HG02623 (cell line): ENCODE measurements at regions not wholly inside any gene's neighbourhood (a gene's known extent, or its start where the extent isn't known, plus 50 kb on each side); places are given as distances from the start of the nearest gene placed in this dataset.
"Not testable (repeated sequence)": the region's sequence is repeated elsewhere in the genome, so short reads cannot be mapped to it uniquely, and the experiment has no call there.

Source experiments
- ATAC-seq: cut with Tn5 transposase; IDR thresholded peaks from one replicate; pipeline ENCODE4 v1.9.1; 2021; ENCODE audit warnings: moderate library complexity; ENCODE audit not compliant: unreplicated experiment

DNA sequence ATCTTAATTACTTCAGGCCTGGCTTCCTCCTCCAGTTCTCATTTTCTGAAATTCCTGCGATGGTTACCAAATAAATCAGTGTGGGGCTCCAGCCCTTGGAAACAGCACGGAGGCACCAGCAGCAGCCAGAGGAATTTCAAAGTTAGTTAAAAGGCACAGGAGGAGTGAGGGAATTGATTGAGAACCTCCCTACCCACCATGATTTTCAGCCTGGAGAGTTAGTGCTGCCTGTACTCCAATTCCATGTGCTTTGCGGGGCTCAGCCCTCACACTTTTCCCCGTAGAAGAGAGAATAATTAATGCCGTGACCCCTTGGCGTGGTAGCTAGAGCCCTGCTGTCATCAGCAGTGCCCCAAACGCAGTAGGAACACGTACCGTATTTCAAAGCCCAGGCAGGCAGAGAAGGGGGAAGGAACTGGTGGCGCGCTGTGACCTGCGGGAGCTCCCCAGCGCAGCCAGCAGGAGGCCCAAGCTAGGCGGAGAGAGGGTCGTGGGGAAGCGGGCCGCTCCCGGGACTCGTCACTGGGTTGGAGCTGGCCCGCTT is 84.0 kb upstream of the IGFBP7 start:
- ATAC-seq: no peak

DNA sequence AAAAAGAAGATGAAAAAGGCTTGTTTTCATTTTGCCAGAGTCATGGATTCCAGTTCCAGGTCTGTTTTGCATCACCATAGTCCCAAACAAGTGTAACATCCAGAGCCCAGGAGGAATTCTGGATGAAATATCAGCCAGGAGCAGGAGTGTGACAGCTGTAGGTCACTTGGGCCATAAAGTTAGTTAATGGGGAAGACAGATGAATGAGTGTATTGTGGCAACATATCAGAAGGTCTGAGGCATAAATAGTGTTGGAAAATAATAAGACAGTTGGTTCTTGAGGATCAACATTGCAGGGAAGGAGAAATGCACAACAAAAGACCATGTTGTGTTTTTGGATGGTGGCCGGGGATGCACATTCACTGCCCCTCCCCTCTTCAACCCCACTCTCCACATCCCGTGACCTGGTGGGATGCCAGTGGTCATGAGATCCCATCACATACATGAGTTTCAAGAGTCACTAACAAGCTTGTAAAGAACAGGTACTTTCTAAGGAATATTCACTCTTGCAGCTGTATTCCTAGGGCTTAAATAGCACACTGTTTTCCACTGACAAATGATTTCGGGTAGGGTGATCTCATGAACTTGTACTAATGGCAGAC is 83.1 kb upstream of the IGFBP7 start:
- ATAC-seq: no peak

DNA sequence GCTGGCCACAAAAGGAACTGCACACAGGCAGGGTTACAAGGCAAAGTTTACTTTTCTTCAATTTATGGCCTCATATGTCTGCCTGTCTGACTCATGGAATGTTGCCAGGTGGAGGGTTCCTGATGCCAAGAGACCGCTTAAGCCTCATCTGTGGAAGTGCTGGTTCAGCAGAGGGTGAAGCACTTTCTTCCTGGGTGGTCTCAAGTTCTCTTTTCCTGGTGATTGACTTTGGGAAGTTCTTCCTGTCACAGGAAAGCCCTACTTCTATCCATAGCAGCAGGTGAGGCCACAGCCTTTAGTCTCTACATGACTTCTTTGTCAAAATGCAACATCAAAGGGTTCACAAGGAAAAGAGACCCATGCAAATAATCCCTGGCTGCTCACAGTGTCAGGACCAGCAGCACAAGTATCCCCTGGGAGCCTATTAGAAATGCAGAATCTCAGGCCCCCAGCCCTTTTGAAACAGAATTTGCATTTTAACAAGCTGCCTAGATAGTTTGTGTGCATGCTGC is 81.4 kb upstream of the IGFBP7 start:
- ATAC-seq: no peak

- peak; percentile 64 for ATAC-seq
These were observed 80.7 kb upstream of the IGFBP7 start for GRCh38 chr4:57190601-57191481.

- ATAC-seq: no peak
These were observed 77.1 kb upstream of the IGFBP7 start for GRCh38 chr4:57187246-57187645.

DNA sequence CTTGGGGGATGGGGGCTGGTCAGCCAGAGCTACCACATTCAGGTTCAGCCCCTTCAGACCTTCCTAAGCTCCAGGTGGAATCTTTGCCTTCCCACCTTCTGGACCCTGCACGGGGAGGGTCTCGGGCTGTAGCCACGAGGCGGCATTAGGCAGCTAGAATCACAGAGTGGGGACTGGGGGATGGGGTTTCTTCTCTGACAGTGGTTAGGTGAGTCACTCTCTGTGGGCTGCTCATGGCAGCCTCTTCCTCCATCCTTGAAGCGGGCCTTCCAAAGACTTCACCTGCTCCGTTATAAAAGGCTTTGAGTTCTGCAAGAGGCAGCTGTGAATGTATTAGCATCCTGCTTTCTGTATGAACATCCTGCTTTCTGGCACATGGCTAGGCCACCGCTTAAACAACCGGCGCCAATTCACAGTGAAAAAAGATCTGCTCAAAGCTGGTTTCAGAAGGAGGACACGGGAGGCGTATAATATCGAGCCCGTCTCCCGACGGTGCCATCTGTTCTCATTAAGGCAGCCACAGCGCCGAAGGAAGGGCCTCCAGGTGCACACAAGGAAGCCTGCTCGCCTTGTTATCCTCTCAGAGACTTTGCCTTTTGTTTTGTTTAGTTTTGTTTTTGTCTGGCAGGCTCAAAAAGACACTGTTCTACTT is 74.3 kb upstream of the IGFBP7 start:
- no peak for ATAC-seq

GRCh38 chr4:57182132-57182874 is 72.1 kb upstream of the IGFBP7 start:
- ATAC-seq: no peak

GRCh38 chr4:57173136-57173535 is 63.0 kb upstream of the IGFBP7 start:
- ATAC-seq: not testable (repeated sequence)

GRCh38 chr4:57172065-57172464 is 61.9 kb upstream of the IGFBP7 start:
- no peak for ATAC-seq

- ATAC-seq: no peak
These were observed 58.8 kb upstream of the IGFBP7 start for GRCh38 chr4:57168982-57169381.

GRCh38 chr4:57163530-57164459 is 53.6 kb upstream of the IGFBP7 start:
- ATAC-seq: peak; percentile 96

- no peak for ATAC-seq
These were observed 52.4 kb upstream of the IGFBP7 start for GRCh38 chr4:57162499-57163019.
